H1 (cell line): ENCODE measurements at regions not wholly inside any gene's neighbourhood (a gene's known extent, or its start where the extent isn't known, plus 50 kb on each side); places are given as distances from the start of the nearest gene placed in this dataset.

Experiments used
- CTCF ChIA-PET: fragments of 300-600 bp; sonication (Branson Sonifier 250); formaldehyde crosslinking; loops from one replicate; lab custom pipeline; 2021; ENCODE audit not compliant: partially characterized antibody; lab: Charles Lee
- POLR2A ChIA-PET: fragments of 300-600 bp; sonication (Branson Sonifier 250); formaldehyde crosslinking; loops from one replicate; lab custom pipeline; 2021; ENCODE audit warnings: inconsistent platforms; ENCODE audit not compliant: partially characterized antibody; lab: Charles Lee
- DNase-seq, 2 experiments: peaks; one replicate each; pipeline versions ENCODE4 v3.0.0 to v3.0.0-alpha.2; 2010 to 2022; ENCODE audit warnings: low spot score in 2 of 2, low read depth in 1 of 2, mixed read lengths in 1 of 2
- FAIRE-seq: peaks from 2 replicates; lab custom pipeline; 2011; peaks lifted over from hg19 to GRCh38; lab: Jason Lieb, UNC
- H2AFZ ChIP-seq: 2 replicates; pipeline ENCODE4 v1.8.1; 2012; ENCODE audit warnings: low read length, inconsistent platforms
- H2AK5ac ChIP-seq: 2 replicates; pipeline ENCODE4 v1.6.1; 2013; ENCODE audit warnings: low read depth, low read length
- H2BK120ac ChIP-seq: replicated peaks from 2 replicates; pipeline ENCODE3; 2013; ENCODE audit warnings: low read depth, low read length, inconsistent platforms
- H2BK12ac ChIP-seq: 2 replicates; pipeline ENCODE4 v1.6.1; 2013; ENCODE audit warnings: low read depth, low read length
- H2BK15ac ChIP-seq: 2 replicates; pipeline ENCODE4 v1.6.1; 2013; ENCODE audit warnings: low read length
- H2BK20ac ChIP-seq: 2 replicates; pipeline ENCODE4 v1.6.1; 2013; ENCODE audit warnings: low read length
- H2BK5ac ChIP-seq: 2 replicates; pipeline ENCODE4 v1.6.1; 2013; ENCODE audit warnings: low read depth, low read length
- H3K14ac ChIP-seq: 2 replicates; pipeline ENCODE4 v1.6.1; 2013; ENCODE audit warnings: inconsistent platforms; ENCODE audit not compliant: insufficient read length
- H3K18ac ChIP-seq: 2 replicates; pipeline ENCODE4 v1.6.1; 2013; ENCODE audit warnings: low read length; ENCODE audit errors: extremely low read depth
- H3K23ac ChIP-seq: 2 replicates; pipeline ENCODE4 v1.6.1; 2013; ENCODE audit warnings: inconsistent platforms; ENCODE audit not compliant: insufficient read length
- H3K23me2 ChIP-seq: 2 replicates; pipeline ENCODE4 v1.6.1; 2013; ENCODE audit warnings: low read depth, low read length
- H3K27ac ChIP-seq: 2 replicates; pipeline ENCODE4 v1.6.1; 2011; ENCODE audit warnings: low read depth, low read length, inconsistent platforms
- H3K27me3 ChIP-seq, 4 experiments: replicated peaks in 1 of 4; 1 replicate in 1 of 4; 2 replicates in 3 of 4; pipeline versions ENCODE4 v1.6.1 to v1.8.1; 2011 to 2013; ENCODE audit warnings: low read length in 3 of 4, mild to moderate bottlenecking in 3 of 4, inconsistent platforms in 2 of 4, mixed read lengths in 2 of 4, moderate library complexity in 1 of 4; ENCODE audit not compliant: control insufficient read depth in 3 of 4, insufficient read depth in 3 of 4; ENCODE audit errors: extremely low read depth in 1 of 4
- H3K36me3 ChIP-seq, 4 experiments: 2 replicates each; pipeline versions ENCODE4 v1.6.1 to v1.8.1; 2011 to 2013; ENCODE audit warnings: mild to moderate bottlenecking in 4 of 4, low read length in 3 of 4, moderate library complexity in 2 of 4, control low read depth in 1 of 4, inconsistent platforms in 1 of 4; ENCODE audit not compliant: insufficient read depth in 4 of 4, control insufficient read depth in 2 of 4
- H3K4ac ChIP-seq: replicated peaks from 2 replicates; pipeline ENCODE3; 2013; ENCODE audit warnings: low read length, low read depth, mixed read lengths, inconsistent platforms; ENCODE audit not compliant: insufficient read length
- H3K4me1 ChIP-seq, 4 experiments: replicated peaks in 1 of 4; 1 replicate in 1 of 4; 2 replicates in 3 of 4; pipeline versions ENCODE4 v1.6.1 to v1.8.1; 2011 to 2013; ENCODE audit warnings: low read length in 3 of 4, inconsistent platforms in 2 of 4, mixed read lengths in 1 of 4; ENCODE audit not compliant: insufficient read depth in 4 of 4, control insufficient read depth in 3 of 4
- H3K4me2 ChIP-seq, 2 experiments: 2 replicates each; pipeline versions ENCODE4 v1.6.1 to v1.8.1; 2011 to 2013; ENCODE audit warnings: low read depth in 2 of 2, low read length in 2 of 2, control low read depth in 1 of 2, inconsistent platforms in 1 of 2, mild to moderate bottlenecking in 1 of 2; ENCODE audit not compliant: insufficient read depth in 1 of 2
- H3K4me3 ChIP-seq, 4 experiments: fragments of 200-600, 300-600 bp in 1 of 4; sonication (generic), shearing (Covaris generic), sonication (Bioruptor Twin) in 1 of 4; 2 replicates each; pipeline versions ENCODE4 v1.5.1 to v1.8.1; 2011 to 2016; ENCODE audit warnings: low read length in 4 of 4, low read depth in 3 of 4, control low read depth in 2 of 4, inconsistent platforms in 2 of 4, mild to moderate bottlenecking in 2 of 4, mixed read lengths in 1 of 4, moderate library complexity in 1 of 4; ENCODE audit not compliant: insufficient read depth in 2 of 4; ENCODE audit errors: extremely low read depth in 1 of 4
- H3K56ac ChIP-seq: replicated peaks from 2 replicates; pipeline ENCODE3; 2013; ENCODE audit warnings: low read depth, mild to moderate bottlenecking, mixed read lengths, low read length, inconsistent platforms; ENCODE audit not compliant: insufficient read length
- H3K79me1 ChIP-seq: 2 replicates; pipeline ENCODE4 v1.6.1; 2013; ENCODE audit warnings: low read depth, low read length, control low read depth
- H3K79me2 ChIP-seq, 2 experiments: 2 replicates each; pipeline versions ENCODE4 v1.6.1 to v1.8.1; 2012 to 2013; ENCODE audit warnings: low read length in 2 of 2, mild to moderate bottlenecking in 2 of 2, inconsistent platforms in 1 of 2; ENCODE audit not compliant: insufficient read depth in 2 of 2, control insufficient read depth in 1 of 2
- H3K9ac ChIP-seq, 4 experiments: replicated peaks in 1 of 4; 1 replicate in 1 of 4; 2 replicates in 3 of 4; pipeline versions ENCODE4 v1.6.1 to v1.8.1; 2011 to 2013; ENCODE audit warnings: low read depth in 3 of 4, low read length in 3 of 4, control low read depth in 2 of 4, mild to moderate bottlenecking in 2 of 4, moderate library complexity in 2 of 4, inconsistent platforms in 1 of 4; ENCODE audit errors: extremely low read depth in 1 of 4
- H3K9me3 ChIP-seq, 2 experiments: 2 replicates each; pipeline versions ENCODE4 v1.6.1 to v1.8.1; 2012 to 2013; ENCODE audit warnings: mild to moderate bottlenecking in 2 of 2, moderate library complexity in 2 of 2, control low read depth in 1 of 2, inconsistent platforms in 1 of 2, low read depth in 1 of 2, low read length in 1 of 2, mixed read lengths in 1 of 2; ENCODE audit not compliant: insufficient read depth in 2 of 2
- H4K20me1 ChIP-seq, 2 experiments: replicated peaks in 1 of 2; 2 replicates each; pipeline versions ENCODE3 to v1.8.1; 2011 to 2013; ENCODE audit warnings: inconsistent platforms in 2 of 2, low read length in 2 of 2, mild to moderate bottlenecking in 1 of 2; ENCODE audit not compliant: insufficient read depth in 2 of 2, control insufficient read depth in 1 of 2
- H4K5ac ChIP-seq: 2 replicates; pipeline ENCODE4 v1.6.1; 2013; ENCODE audit warnings: low read length, low read depth, mixed read lengths, inconsistent platforms; ENCODE audit not compliant: insufficient read length
- H4K8ac ChIP-seq: 2 replicates; pipeline ENCODE4 v1.8.0; 2013; ENCODE audit warnings: mild to moderate bottlenecking, moderate library complexity, low read length, inconsistent platforms; ENCODE audit not compliant: insufficient read depth; ENCODE audit errors: extremely low read depth
- H4K91ac ChIP-seq: replicated peaks from 2 replicates; pipeline ENCODE3; 2013; ENCODE audit warnings: low read length, mixed read lengths, inconsistent platforms; ENCODE audit not compliant: insufficient read length
- RAD21 ChIP-seq, 2 experiments: IDR thresholded peaks in 1 of 2; conservative IDR thresholded peaks in 1 of 2; 2 replicates each; pipeline ENCODE4 v1.6.1; 2011; ENCODE audit warnings: low read depth in 2 of 2, low read length in 2 of 2, improper control_type of control experiment in 1 of 2, inconsistent platforms in 1 of 2, mild to moderate bottlenecking in 1 of 2, moderate library complexity in 1 of 2
- YY1 ChIP-seq: IDR thresholded peaks from 2 replicates; pipeline ENCODE4 v1.6.1; 2011; ENCODE audit warnings: low read depth, mild to moderate bottlenecking, low read length
- WGBS, 2 experiments: shearing (Covaris generic) in 1 of 2; methylation state at CpG; one replicate each; pipeline versions ENCODE4 v1.1.6 to v1.1.7; 2013 to 2015; ENCODE audit warnings: low lambda C conversion rate in 2 of 2, mixed read lengths in 2 of 2, inconsistent platforms in 1 of 2, low coverage in 1 of 2, missing lambda C conversion rate in 1 of 2; ENCODE audit not compliant: insufficient replicate concordance in 2 of 2, insufficient coverage in 1 of 2, insufficient read length in 1 of 2; ENCODE audit errors: extremely low coverage in 1 of 2, missing lambda C conversion rate in 1 of 2; 5-methylcytosine and 5-hydroxymethylcytosine counted together
- TF ChIP-seq, protein P1 (sequence below), 3 experiments: IDR thresholded peaks; 1 replicate in 2 of 3; 2 replicates in 1 of 3; pipeline versions ENCODE4 v1.5.1 to v1.6.1; 2011; ENCODE audit warnings: low read length in 3 of 3, mild to moderate bottlenecking in 3 of 3, inconsistent platforms in 2 of 3, low read depth in 1 of 3, moderate library complexity in 1 of 3; ENCODE audit not compliant: insufficient read depth in 1 of 3; ENCODE audit errors: control extremely low read depth in 1 of 3

DNA sequence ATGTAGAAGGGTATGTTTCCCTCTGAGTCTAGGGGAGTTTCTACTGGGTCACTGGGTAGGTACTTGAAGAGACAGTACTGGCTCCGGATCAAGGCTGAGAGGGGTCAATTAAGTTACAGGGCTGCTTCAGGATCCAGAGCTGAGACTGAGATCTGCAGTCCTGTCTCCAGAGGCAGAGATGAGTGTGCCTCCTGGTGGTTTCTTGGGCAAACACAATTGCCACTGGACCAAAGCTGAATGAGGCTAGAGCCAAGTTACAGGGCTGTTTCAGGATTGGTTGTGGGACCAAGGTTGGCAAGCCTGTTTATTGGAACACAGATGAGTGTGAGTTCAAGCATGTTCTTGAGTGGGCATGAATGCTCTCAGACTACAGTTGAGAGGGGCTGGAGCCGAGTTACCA, 157.9 kb downstream of the ADCYAP1 start:
- ChIA-PET POLR2A (interaction anchor here (0.6 to 0.9 kb wide), 2 partner anchors 9 to 157 kb away, joined by 3 read pairs; no protein-coding TSS in a partner anchor), CTCF (interaction anchor here (0.6 to 1.5 kb wide), 10 partner anchors 8 to 174 kb away, joined by 3 to 9 read pairs (median 3); no protein-coding TSS in a partner anchor)
- H4K8ac ChIP-seq, result no peak overlapping the region
- H3K9ac ChIP-seq, result no peak overlapping the region
- peak; percentile 68 for FAIRE-seq
- H3K4me2 ChIP-seq, result no peak overlapping the region
- H2BK20ac ChIP-seq, result no peak overlapping the region
- no peak overlapping the region for H2AK5ac ChIP-seq
- no peak for DNase-seq
- H3K27ac ChIP-seq, result no peak overlapping the region
- H2BK120ac ChIP-seq, result no peak overlapping the region
- H3K4me1 ChIP-seq, result peaks cover 0 to 3% (median 0%) of the 10 kb centered on the region in 4 experiments; a peak in 1 of 7 replicates
- no peak overlapping the region for H3K4ac ChIP-seq
- no peak overlapping the region for H4K91ac ChIP-seq
- no peak overlapping the region for H2BK15ac ChIP-seq
- H3K56ac ChIP-seq, result no peak overlapping the region
- no peaks in the 10 kb centered on the region for H3K79me1 ChIP-seq
- peak overlapping the region; percentile 35; the same call in 1 of the 2 replicates for H2BK12ac ChIP-seq
- H4K20me1 ChIP-seq, result peaks cover 0 to 1% of the 10 kb centered on the region in 2 experiments
- no peaks in the 10 kb centered on the region for H3K36me3 ChIP-seq
- H2BK5ac ChIP-seq, result no peak overlapping the region
- H2AFZ ChIP-seq, result no peak overlapping the region
- no peak overlapping the region for H4K5ac ChIP-seq
- 0 out of 4 replicates have a peak, but pooled peaks cover 0 to 3% of the 10 kb centered on the region in 2 experiments for H3K79me2 ChIP-seq
- H3K27me3 ChIP-seq, result no peaks in the 10 kb centered on the region
- 77% methylated on average over 2 of the region's 2 CpGs; no CpG with 5 or more reads in 1 of the 2 experiments for WGBS, 2 experiments
- H3K14ac ChIP-seq, result no peak overlapping the region
- H3K23ac ChIP-seq, result no peak overlapping the region
- TF ChIP-seq, protein P1, sequence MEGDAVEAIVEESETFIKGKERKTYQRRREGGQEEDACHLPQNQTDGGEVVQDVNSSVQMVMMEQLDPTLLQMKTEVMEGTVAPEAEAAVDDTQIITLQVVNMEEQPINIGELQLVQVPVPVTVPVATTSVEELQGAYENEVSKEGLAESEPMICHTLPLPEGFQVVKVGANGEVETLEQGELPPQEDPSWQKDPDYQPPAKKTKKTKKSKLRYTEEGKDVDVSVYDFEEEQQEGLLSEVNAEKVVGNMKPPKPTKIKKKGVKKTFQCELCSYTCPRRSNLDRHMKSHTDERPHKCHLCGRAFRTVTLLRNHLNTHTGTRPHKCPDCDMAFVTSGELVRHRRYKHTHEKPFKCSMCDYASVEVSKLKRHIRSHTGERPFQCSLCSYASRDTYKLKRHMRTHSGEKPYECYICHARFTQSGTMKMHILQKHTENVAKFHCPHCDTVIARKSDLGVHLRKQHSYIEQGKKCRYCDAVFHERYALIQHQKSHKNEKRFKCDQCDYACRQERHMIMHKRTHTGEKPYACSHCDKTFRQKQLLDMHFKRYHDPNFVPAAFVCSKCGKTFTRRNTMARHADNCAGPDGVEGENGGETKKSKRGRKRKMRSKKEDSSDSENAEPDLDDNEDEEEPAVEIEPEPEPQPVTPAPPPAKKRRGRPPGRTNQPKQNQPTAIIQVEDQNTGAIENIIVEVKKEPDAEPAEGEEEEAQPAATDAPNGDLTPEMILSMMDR (IDR thresholded peaks at IDR 0.05; ENCODE audit: control extremely low read depth in 1 of 3, insufficient read depth in 1 of 3, low read depth in 1 of 3, low read length in 3 of 3), result peak; percentile 51 to 72 (median 51)
- peak; percentile 64 to 77 for TF ChIP-seq RAD21 (IDR thresholded peaks at IDR 0.05 in 1 of 2, conservative IDR thresholded peaks at IDR 0.05 in 1 of 2; ENCODE audit: low read depth in 2 of 2, low read length in 2 of 2)
- no peak for TF ChIP-seq YY1
- TF ChIP-seq, all 59 proteins: peak for 2
- H3K23me2 ChIP-seq, result no peaks in the 10 kb centered on the region
- no peak overlapping the region for H3K4me3 ChIP-seq
- no peak overlapping the region for H3K18ac ChIP-seq
- no peaks in the 10 kb centered on the region for H3K9me3 ChIP-seq
